ENCODE measurements at regions not wholly inside any gene's neighbourhood (a gene's known extent, or its start where the extent isn't known, plus 50 kb on each side); places are given as distances from the start of the nearest gene placed in this dataset.

DNA sequence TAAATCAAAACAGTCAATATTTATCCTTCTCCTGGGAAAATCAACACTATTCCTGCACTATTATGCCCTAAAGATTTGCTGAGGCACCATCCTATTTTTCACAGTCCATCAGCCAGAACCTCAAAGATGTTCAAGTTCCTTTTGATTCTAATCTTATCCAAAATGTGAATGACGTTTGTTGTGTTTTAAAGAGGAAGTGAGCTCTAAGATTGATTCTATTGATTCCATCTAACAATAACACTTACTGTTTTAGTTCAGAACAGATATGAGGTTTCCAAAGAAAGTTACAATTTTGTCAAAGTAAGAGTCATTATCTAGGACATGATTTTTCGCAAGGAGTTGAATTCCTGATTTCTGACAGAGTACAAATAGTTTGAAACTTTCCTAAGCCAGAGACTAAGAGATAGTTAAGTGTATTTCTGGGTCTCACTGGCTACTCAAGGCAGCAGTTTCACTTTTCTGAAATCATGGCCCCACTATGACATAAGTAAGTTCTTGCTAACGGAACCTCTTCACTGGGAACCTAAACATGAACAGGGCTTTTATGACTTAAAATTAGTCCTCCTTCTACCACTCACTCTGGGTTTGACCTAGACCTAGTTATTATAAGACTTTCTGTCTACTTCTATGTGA is 84.7 kb downstream of the LHX9 start:
- no peak overlapping the region for H3K4me3 ChIP-seq
- H3K36me3 ChIP-seq = no peaks in the 10 kb centered on the region
- H4K20me1 ChIP-seq = no peaks in the 10 kb centered on the region
- no peaks in the 10 kb centered on the region for H3K27me3 ChIP-seq
- H3K4me1 ChIP-seq = no peaks in the 10 kb centered on the region
- H3K9me3 ChIP-seq (replicated peaks in 1 of 11) = no peaks in the 10 kb centered on the region
- no peak overlapping the region for H3K9ac ChIP-seq
- H3K4me2 ChIP-seq = no peak overlapping the region
- TF ChIP-seq Cebpa-rat (IDR thresholded peaks at IDR 0.05) = no peak
- H3K27ac ChIP-seq = no peak overlapping the region

DNA sequence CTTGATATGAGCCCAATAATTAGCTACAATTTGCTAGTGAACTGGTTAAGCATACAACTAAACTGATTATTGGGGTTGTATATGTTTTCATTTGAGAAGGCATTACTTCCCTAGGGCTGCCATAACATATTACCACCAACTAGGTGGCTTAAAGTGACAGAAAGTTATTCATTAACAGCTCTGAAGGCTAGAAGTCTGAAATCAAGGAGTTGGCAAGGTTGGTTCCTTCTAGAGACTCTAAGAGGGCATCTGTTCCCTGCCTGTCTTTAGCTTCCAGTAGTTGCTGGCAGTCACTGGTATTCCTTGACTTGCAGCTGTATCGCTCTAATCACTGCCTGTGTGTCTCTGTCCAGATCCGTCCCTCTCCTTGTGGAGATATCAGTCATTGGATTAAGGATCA is 86.3 kb downstream of the LHX9 start:
- H3K27me3 ChIP-seq = no peaks in the 10 kb centered on the region
- TF ChIP-seq Cebpa-rat (IDR thresholded peaks at IDR 0.05) = no peak
- H4K20me1 ChIP-seq = no peaks in the 10 kb centered on the region
- H3K4me2 ChIP-seq = no peak overlapping the region
- no peaks in the 10 kb centered on the region for H3K4me1 ChIP-seq
- H3K36me3 ChIP-seq = no peaks in the 10 kb centered on the region
- H3K27ac ChIP-seq = no peak overlapping the region
- H3K4me3 ChIP-seq = no peak overlapping the region
- peaks cover 0 to 3% (median 0%) of the 10 kb centered on the region in 11 experiments; a peak in 3 of 22 replicates for H3K9me3 ChIP-seq (replicated peaks in 1 of 11)
- no peak overlapping the region for H3K9ac ChIP-seq

GRCh38 chr1:198007011-198007410 is 89.8 kb downstream of the LHX9 start:
- Histone ChIP-seq H3K36me3 (no peaks in the 10 kb centered on the region), H3K27ac (no peak overlapping the region), H3K4me2 (no peak overlapping the region), H3K9me3 (replicated peaks in 1 of 11) (peaks cover 15 to 31% (median 23%) of the 10 kb centered on the region in 11 experiments), H3K4me1 (no peaks in the 10 kb centered on the region), H3K27me3 (no peaks in the 10 kb centered on the region), H3K4me3 (no peak overlapping the region), H3K9ac (no peak overlapping the region), H4K20me1 (no peaks in the 10 kb centered on the region)
- TF ChIP-seq Cebpa-rat (IDR thresholded peaks at IDR 0.05) = no peak

GRCh38 chr1:198007687-198008607 is 90.8 kb downstream of the LHX9 start:
- H3K27me3 ChIP-seq = no peaks in the 10 kb centered on the region
- H3K27ac ChIP-seq = no peak overlapping the region
- TF ChIP-seq Cebpa-rat (IDR thresholded peaks at IDR 0.05) = no peak
- no peaks in the 10 kb centered on the region for H3K36me3 ChIP-seq
- peaks cover 15 to 31% (median 23%) of the 10 kb centered on the region in 11 experiments for H3K9me3 ChIP-seq (replicated peaks in 1 of 11)
- H3K9ac ChIP-seq = no peak overlapping the region
- H3K4me1 ChIP-seq = no peaks in the 10 kb centered on the region
- H3K4me3 ChIP-seq = no peak overlapping the region
- H4K20me1 ChIP-seq = no peaks in the 10 kb centered on the region
- no peak overlapping the region for H3K4me2 ChIP-seq

GRCh38 chr1:198014355-198014754 is 97.2 kb downstream of the LHX9 start:
- no peak for TF ChIP-seq Cebpa-rat (IDR thresholded peaks at IDR 0.05)
- H3K27ac ChIP-seq = no peak overlapping the region
- no peaks in the 10 kb centered on the region for H4K20me1 ChIP-seq
- H3K4me2 ChIP-seq = no peak overlapping the region
- H3K9ac ChIP-seq = no peak overlapping the region
- no peak overlapping the region for H3K4me3 ChIP-seq
- H3K36me3 ChIP-seq = no peaks in the 10 kb centered on the region
- H3K4me1 ChIP-seq = no peaks in the 10 kb centered on the region
- peaks cover 12 to 19% (median 14%) of the 10 kb centered on the region in 11 experiments for H3K9me3 ChIP-seq (replicated peaks in 1 of 11)
- H3K27me3 ChIP-seq = no peaks in the 10 kb centered on the region

GRCh38 chr1:198015309-198015708 is 98.1 kb downstream of the LHX9 start:
- H3K27ac ChIP-seq = no peak overlapping the region
- no peak overlapping the region for H3K4me3 ChIP-seq
- H3K9me3 ChIP-seq (replicated peaks in 1 of 11) = peaks cover 3 to 10% (median 5%) of the 10 kb centered on the region in 11 experiments
- H3K27me3 ChIP-seq = no peaks in the 10 kb centered on the region
- H3K36me3 ChIP-seq = no peaks in the 10 kb centered on the region
- no peaks in the 10 kb centered on the region for H3K4me1 ChIP-seq
- H3K4me2 ChIP-seq = no peak overlapping the region
- no peak overlapping the region for H3K9ac ChIP-seq
- TF ChIP-seq Cebpa-rat (IDR thresholded peaks at IDR 0.05) = no peak
- H4K20me1 ChIP-seq = no peaks in the 10 kb centered on the region

GRCh38 chr1:198018529-198018928 is 101.4 kb downstream of the LHX9 start:
- H3K4me2 ChIP-seq = no peak overlapping the region
- no peaks in the 10 kb centered on the region for H4K20me1 ChIP-seq
- TF ChIP-seq Cebpa-rat (IDR thresholded peaks at IDR 0.05) = no peak
- H3K4me1 ChIP-seq = no peaks in the 10 kb centered on the region
- no peak overlapping the region for H3K9ac ChIP-seq
- H3K27me3 ChIP-seq = no peaks in the 10 kb centered on the region
- H3K9me3 ChIP-seq (replicated peaks in 1 of 11) = no peaks in the 10 kb centered on the region
- no peak overlapping the region for H3K27ac ChIP-seq
- H3K4me3 ChIP-seq = no peak overlapping the region
- H3K36me3 ChIP-seq = no peaks in the 10 kb centered on the region

GRCh38 chr1:198019126-198019525 is 102.0 kb downstream of the LHX9 start:
- no peaks in the 10 kb centered on the region for H3K36me3 ChIP-seq
- H3K4me1 ChIP-seq = no peaks in the 10 kb centered on the region
- H3K4me3 ChIP-seq = no peak overlapping the region
- no peaks in the 10 kb centered on the region for H3K27me3 ChIP-seq
- H4K20me1 ChIP-seq = no peaks in the 10 kb centered on the region
- no peaks in the 10 kb centered on the region for H3K9me3 ChIP-seq (replicated peaks in 1 of 11)
- no peak overlapping the region for H3K4me2 ChIP-seq
- no peak overlapping the region for H3K27ac ChIP-seq
- TF ChIP-seq Cebpa-rat (IDR thresholded peaks at IDR 0.05) = no peak
- no peak overlapping the region for H3K9ac ChIP-seq

DNA sequence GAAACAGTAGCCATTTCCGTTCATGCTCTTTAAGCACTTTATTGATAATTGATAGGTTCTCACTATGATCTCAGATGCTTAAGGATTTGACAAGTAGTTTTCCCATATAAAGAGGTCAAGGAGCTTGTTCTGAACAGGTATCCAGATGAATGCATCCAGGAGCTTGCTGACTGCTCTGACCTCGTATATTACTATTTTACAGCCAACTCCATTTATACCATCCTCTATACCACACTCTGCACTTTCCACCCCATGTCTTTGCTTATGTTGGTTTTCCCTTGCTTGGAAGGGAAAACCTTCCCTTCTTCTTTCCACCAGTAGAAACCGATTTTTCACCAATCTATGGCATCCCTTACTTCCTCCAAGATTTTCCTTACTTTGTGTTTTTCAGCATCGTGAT is 107.2 kb downstream of the LHX9 start:
- Histone ChIP-seq H3K4me1 (no peaks in the 10 kb centered on the region), H3K4me2 (no peak overlapping the region), H4K20me1 (no peaks in the 10 kb centered on the region), H3K9ac (no peak overlapping the region), H3K27ac (no peak overlapping the region), H3K27me3 (no peaks in the 10 kb centered on the region), H3K36me3 (no peaks in the 10 kb centered on the region), H3K4me3 (no peak overlapping the region), H3K9me3 (replicated peaks in 1 of 11) (no peaks in the 10 kb centered on the region)
- TF ChIP-seq Cebpa-rat (IDR thresholded peaks at IDR 0.05) = no peak

DNA sequence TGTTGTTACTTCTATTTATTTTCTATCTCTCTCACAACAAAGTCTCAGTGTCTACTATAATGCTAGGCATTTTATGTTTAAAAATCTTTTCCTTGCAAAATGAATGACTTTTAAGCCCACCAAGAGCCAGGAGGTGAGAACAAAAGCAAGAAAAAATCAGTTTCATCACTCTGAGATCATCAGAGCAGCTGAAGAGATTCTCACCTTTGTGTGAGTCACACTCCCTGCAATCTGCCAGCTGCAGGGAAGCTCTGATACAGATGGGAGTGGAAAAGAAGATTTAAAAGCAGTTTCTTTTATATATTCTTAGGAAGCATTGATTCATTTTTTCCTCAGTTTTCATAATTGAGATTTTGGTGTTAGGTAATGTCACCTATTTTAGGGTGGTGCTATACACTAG is 107.6 kb downstream of the LHX9 start:
- H3K9me3 ChIP-seq (replicated peaks in 1 of 11) = no peaks in the 10 kb centered on the region
- no peak overlapping the region for H3K4me3 ChIP-seq
- H4K20me1 ChIP-seq = no peaks in the 10 kb centered on the region
- H3K4me1 ChIP-seq = no peaks in the 10 kb centered on the region
- no peak overlapping the region for H3K27ac ChIP-seq
- H3K36me3 ChIP-seq = no peaks in the 10 kb centered on the region
- H3K4me2 ChIP-seq = no peak overlapping the region
- no peaks in the 10 kb centered on the region for H3K27me3 ChIP-seq
- no peak for TF ChIP-seq Cebpa-rat (IDR thresholded peaks at IDR 0.05)
- no peak overlapping the region for H3K9ac ChIP-seq

Data from BLaER1 treated with 17β-estradiol and CSF1 and Interleukin-3, amounts not matched to agents 10 nM and 100 nM (cell line).